GM12874 (cell line): ENCODE measurements at regions not wholly inside any gene's neighbourhood (a gene's known extent, or its start where the extent isn't known, plus 50 kb on each side); places are given as distances from the start of the nearest gene placed in this dataset.

Experiments used
- TF ChIP-seq, protein P1 (sequence below): IDR thresholded peaks from 2 replicates; pipeline ENCODE4 v1.5.1; 2011; ENCODE audit warnings: low read depth, mild to moderate bottlenecking, control low read depth, low read length, moderate library complexity; ENCODE audit not compliant: insufficient read depth

DNA sequence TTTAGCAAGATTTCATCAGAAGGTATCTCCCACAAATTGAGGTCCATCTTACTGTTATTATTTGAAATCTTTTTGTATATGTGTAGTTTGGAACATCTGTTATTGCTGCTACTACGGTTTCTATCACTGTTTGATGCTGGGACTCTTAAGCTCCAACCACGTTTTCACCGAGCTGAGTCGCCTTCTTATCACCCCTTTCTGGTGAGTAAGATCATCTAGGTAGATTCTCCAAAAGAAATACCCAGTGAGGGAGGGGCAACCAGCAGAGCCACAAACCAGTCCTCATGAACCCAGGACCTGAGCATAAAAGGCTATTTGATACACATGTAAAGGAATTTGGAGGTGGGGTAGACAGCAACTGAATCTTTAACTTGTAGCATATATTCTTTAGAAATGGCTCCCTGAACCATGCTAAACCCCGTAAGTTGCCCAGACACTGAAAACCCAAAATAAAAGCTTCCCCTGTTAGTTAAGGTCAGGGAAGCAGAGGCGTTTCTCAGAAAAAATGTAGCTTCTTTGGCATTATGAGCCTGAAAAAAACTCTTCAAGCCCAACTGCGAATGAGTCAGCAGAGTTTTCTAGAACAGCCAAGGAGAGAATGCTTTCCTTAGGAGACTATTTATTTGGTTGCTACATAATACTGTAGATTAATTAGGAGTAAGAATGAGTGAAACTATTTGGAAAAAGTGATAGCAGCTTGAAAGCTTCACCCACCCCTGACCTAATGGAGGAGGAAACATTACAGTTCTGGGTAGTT is 53.8 kb upstream of the ATXN3L start:
- TF ChIP-seq, protein P1, sequence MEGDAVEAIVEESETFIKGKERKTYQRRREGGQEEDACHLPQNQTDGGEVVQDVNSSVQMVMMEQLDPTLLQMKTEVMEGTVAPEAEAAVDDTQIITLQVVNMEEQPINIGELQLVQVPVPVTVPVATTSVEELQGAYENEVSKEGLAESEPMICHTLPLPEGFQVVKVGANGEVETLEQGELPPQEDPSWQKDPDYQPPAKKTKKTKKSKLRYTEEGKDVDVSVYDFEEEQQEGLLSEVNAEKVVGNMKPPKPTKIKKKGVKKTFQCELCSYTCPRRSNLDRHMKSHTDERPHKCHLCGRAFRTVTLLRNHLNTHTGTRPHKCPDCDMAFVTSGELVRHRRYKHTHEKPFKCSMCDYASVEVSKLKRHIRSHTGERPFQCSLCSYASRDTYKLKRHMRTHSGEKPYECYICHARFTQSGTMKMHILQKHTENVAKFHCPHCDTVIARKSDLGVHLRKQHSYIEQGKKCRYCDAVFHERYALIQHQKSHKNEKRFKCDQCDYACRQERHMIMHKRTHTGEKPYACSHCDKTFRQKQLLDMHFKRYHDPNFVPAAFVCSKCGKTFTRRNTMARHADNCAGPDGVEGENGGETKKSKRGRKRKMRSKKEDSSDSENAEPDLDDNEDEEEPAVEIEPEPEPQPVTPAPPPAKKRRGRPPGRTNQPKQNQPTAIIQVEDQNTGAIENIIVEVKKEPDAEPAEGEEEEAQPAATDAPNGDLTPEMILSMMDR = no peak

DNA sequence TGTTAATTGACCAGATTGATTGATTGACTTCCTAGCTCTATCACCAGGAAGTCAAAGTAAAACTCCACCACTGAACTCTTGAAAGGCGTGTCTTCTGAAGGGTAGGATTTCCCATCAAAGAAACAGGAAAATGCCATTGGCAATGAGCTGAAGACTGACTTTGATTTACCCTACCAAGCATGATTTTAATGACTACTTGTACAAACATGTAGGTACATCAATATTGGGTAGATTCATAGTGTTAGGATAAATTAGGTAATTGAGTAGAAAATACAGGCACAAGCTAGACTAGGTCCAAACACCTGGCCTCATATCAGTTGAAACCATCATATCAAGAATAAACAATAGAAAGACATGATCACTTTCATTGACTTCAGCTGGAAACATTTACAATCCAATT is 53.2 kb upstream of the ATXN3L start:
- TF ChIP-seq, protein P1 = no peak

DNA sequence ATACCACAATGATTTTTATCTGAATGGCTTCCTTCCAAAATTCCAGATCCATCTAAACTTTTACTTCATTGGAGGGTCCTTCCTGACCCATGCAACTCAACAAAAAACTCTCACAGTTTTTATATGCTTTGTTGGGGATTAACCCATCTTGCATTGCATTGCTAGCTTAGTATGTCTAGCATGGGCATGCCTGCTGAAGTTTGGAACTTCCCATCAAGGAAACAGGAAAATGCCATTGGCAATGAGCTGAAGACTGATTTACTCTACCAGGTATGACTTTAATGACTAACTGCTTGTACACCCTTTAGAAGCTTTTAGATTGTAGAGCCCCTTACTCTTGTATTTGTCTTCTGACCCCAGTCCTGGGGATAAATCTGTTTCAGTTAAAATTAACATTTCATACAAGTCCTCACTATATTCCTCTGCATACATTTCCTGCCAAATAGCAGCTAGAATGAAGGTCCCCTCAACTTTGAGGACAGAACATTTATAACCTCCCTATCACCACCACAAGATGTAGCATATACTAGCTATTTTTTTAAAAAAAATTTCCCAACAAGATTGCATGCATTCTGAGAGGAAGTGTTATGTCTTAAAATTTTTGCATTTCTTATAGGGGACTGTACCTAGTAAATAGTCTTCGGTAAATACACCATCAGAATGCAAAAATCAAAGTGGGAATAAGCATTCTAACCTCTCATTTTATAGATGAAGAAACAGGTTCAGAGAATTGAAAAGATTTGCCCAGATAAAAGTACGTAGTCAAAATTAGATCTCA is 52.5 kb upstream of the ATXN3L start:
- TF ChIP-seq, protein P1 = no peak

DNA sequence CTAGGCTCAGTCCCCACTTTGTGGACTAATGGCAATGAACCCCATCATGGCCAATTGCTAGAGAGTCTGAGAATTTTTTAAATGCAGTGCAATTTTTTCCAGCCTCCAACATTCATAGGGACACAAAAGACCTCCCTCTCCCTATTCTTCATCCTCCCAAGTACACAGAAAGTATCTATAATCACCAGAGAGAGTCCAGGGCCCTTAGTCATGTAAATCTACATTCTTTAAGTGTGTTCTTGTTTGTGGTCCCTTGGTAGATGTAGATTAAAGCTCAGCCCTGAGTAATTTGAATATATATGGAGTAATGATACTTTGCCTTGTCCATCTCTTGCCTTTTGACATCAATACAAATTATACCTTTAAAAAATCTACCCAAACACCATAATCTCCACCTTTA is 51.3 kb upstream of the ATXN3L start:
- TF ChIP-seq, protein P1 = no peak

DNA sequence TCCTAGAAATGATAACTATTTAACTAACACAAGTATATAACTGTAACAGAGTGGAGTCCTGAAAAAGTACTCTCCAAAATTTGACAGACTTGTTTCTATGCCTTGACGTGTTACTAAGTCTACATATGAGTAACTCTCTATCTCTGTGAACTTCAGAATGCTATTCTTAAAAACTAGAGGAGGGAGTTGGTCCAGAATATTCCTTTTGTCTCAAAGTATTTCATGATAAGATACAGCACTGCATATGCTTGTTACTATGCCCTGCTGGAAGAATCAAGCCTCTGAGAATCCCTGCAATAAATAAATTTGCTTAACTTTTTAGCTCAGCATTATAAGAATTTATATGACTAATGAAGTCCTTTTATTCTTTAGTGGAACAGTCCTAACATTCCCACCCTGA is 50.9 kb upstream of the ATXN3L start:
- TF ChIP-seq, protein P1 = no peak
